Inflammatory macrophage treated with lipopolysaccharide for 4 hours (primary cell): ENCODE measurements at regions not wholly inside any gene's neighbourhood (a gene's known extent, or its start where the extent isn't known, plus 50 kb on each side); places are given as distances from the start of the nearest gene placed in this dataset.

Source experiments
- DNase-seq: peaks from one replicate; pipeline ENCODE4 v3.0.0-alpha.2; 2020

- no peak for DNase-seq
Measured at GRCh38 chr12:125440399-125440798, 375.2 kb downstream of the AACS start.

DNA sequence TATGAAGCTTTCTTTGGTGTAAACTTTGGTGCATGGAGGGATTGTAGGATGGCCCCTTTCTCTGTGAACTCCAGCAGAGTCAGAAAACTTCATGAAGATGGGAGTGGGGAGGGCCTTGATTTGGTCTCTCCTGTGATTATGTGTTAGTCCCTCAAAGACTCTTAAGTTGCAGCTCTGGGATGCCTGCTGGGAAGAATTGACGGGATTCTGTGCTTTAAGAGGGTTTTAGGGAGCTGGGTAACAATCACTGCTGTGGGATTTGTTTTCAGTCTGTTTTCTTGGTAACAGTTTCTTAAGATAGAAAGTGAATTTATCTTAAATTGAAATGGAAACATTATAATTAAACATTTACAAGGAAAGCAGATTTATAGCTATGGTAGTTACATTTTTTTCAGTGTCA lies 378.1 kb downstream of the AACS start:
- no peak for DNase-seq

DNA sequence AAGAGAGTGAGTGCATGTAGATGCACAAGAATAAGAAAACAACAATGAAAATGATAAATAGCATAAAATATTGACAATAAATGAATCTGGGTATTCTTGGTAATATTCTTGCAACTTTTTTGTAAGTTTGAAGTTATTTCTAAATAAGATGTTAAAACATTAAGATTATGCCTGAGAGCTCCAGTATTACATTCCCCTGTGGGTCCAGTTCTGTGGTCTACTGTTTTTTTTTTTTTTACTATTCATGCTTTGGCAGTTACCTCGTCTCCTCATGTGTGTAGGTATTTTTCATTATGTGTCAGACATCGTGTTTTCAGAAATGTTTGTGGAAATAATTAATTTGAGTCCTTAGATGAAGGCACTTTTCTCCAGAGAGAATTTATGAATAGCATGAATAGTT lies 386.2 kb downstream of the AACS start:
- DNase-seq = no peak

GRCh38 chr12:125453751-125454150 lies 388.5 kb downstream of the AACS start:
- DNase-seq = no peak

GRCh38 chr12:125454291-125454690 lies 389.1 kb downstream of the AACS start:
- DNase-seq = no peak

GRCh38 chr12:125454786-125455480 lies 389.7 kb downstream of the AACS start:
- DNase-seq = no peak

DNA sequence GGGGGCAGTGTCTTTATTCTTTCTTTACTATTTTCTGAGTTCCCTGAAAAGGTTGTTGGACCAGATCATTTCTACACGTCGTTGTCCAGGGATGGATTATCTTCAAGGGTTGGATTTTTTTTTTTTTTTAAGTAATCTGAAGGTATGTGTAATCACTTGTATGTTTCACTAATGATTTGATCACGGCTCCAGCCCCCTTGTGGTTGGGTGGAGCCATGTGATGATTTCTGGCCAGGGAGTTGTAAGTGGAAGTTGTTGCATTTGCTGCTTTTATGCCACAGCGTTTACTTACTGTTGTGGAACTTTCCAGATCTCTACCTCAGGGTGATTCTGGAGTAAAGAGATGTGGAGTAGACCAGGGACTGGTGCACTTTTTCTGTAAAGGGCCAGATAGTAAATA lies 390.3 kb downstream of the AACS start:
- no peak for DNase-seq

- no peak for DNase-seq
Measured at GRCh38 chr12:125458552-125459268, 393.5 kb downstream of the AACS start.

- no peak for DNase-seq
Measured at GRCh38 chr12:125461831-125462230, 396.6 kb downstream of the AACS start.

- DNase-seq = no peak
Measured at GRCh38 chr12:125463386-125463785, 398.2 kb downstream of the AACS start.

DNA sequence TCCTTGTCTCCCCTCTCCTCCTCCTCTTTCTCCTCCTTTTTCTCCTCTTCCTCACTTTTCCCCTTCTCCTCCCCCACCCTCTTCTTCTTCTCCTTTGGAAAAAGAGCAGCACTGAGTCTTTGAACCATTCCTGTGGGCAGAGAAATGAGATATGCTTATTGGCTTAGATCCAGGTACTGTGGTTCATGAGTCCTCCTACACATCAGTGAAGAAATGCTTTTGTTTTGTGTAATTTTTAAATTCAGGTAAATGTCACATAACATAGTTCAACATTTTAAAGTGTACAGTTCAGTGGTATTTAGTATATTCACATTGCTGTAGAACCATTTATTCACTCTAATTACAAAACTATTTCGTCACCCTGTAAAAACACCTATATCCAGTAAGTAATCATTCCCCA lies 402.1 kb downstream of the AACS start:
- DNase-seq = no peak

DNA sequence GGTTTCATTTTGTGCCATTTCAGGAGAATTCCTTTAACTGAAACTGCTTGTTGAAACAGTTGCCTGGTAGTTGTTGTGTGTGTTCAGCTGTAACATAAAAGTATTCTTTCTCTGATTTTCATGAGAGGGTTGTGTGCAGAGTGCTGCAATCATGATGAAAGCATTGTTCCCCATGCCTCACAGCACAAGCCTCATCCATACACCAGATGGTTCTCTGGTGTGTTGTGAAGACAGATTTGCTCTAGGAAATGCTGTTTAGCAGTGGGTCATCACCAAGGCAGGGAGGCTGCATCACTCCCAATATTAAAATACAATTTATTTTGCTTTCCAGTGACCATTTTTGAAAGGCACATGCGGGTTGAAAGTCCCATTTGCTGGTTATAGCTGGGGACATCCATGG lies 404.4 kb downstream of the AACS start:
- DNase-seq = no peak

- DNase-seq = no peak
Measured at GRCh38 chr12:125470838-125471783, 405.9 kb downstream of the AACS start.

DNA sequence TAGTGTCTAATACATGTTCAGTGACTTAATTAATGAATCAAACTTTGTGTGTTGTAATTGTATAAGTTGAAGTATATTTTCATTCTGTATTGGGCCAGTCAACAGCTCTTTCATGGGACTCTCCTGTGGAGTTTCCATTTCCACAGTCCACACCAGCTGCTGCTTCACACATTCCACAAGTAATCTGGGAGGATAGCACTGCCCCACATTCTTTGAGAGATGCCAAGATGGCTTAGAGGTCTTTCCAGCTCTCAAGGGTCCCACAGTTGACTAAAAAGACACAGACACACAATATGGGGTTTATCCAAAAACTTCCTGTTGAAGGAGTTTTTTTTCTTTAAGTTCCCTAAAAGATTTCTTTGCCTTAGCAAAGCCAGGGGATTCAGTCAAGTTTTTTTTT lies 408.3 kb downstream of the AACS start:
- no peak for DNase-seq

- DNase-seq = no peak
Measured at GRCh38 chr12:125487336-125487735, 422.1 kb downstream of the AACS start.

DNA sequence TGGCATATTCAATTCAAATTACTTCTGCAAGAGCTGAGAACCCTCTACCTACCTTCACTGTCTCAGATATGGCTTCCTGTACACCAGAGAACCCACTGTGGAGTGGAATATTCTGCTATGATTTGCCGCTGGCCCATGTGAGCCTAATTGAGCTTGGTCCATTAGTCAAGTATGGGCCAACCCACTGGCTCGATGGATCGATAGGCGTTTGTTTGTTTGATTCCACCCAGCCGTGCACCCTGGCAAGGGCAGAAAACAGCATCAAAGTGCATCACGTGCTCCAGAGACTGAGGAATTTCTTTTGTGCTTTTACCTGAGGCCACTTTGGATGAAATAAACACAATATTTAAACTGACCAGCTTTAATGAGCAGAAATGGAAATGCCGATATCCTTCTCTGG lies 426.3 kb downstream of the AACS start:
- DNase-seq = no peak

DNA sequence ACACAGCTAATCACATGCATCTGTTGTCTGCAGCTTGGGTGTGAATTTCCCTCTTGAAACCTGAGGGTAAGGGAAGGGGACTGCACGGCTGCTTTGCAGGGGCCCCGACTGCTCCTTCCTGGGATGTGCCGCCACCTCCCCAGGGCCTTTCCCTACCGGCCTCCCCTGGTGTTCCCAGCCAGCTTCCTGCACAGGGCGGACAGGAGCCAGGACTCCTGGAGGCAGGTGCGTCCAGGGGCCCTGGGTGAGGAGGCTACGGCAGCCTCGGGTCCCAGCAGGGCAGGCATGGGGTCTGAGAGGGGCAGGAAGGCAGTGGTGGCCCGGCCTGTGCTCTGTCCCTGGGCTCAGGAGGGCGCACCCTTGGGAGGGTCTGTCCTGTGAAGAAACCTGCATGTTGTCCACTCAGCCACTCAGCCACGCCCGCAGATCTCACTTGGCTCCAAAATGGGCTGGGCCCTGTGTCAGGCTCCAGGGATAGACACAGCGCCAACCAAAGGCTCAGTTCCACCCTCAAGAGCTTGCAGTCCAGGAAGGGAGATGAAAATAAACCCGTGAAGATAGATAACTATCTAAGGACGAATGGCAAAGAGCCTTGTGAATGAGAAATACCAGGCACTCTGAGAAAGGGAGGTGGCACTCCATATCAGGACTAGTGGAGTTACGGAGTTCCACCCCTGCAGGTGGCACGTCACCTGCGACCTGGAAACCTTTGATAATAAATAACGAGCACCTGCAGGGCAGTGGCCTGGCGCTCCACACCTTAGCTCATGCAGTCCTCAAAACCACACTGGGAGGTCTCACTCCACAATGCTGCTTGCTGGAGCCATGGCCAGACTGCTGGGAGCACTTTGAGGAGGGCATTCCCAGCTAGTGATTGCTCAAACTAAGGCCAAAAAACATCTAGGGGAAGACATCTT lies 427.4 kb downstream of the AACS start:
- no peak for DNase-seq

- no peak for DNase-seq
Measured at GRCh38 chr12:125493704-125494308, 428.6 kb downstream of the AACS start.

DNA sequence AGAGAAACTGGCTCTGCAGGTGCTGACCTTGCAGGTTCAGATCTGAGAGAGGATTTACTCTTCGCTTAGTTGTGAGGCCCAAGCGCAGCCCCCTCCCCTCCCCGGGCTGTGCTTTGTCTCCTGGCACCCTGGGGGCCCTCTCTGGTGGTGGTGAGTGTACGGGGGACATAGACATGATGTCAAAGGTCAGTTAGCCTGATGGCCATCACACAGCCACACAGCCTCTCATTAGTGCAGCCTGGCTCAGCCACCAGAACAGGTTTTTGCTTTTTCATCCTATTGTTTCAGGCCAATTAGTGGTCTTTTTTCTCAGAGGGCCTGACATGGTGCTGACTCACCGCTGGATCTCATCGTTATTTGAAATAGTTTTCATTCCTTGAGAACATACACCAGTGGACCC lies 437.9 kb downstream of the AACS start:
- DNase-seq = no peak

DNA sequence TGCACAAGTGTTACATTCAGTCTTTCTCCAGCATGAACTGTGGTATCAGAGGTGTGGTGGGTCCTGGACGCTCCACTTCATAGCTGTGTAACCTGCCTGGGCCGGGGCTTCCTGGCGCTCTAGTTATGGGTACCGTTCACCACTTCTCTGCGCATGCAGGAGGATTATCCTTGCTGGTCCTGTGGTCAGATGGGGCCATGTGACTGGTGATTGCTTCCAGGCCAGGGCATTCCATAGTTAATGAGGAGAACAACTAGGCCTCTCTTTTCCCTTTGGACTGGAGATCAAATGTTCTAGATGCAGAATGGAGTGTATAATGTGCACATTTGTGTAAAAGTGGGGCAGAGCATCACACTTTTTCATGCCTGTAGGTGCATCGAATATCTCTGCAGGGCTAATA lies 444.0 kb downstream of the AACS start:
- DNase-seq = no peak

DNA sequence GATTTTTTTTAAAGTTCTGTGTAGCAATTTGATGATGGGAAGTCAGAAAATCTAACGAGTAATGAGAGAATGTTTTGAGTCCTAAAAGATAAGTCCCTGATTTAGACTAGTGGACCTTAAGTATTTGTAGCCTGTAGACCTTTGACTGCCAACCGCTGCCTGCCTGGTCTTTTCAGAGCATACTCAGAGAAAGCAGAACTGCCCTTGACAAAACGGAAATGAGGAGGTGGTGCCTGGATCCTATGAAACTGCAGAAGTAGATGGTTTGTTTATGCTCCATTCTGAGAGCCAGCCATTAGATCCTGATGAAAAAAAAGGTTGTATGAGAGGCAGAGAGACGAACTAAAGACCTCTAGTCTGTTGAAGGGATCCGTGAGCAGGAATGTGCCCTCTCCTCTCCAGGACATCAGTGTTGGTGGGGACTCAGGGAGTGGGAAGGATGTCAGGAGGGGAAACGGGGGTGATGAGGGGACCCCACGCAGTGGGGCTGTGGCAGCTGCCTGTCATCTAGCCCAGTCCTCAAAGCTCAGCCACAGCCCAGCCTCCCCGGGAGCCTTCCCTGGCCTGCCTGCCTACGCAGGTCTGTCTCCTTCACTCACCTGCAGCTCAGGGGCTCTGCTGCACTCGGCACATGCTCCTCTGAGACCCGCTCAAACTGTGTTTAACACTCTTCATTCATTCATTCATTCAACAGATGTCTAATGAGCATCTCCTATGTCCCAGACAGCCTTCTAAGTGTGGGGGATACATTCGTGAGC lies 447.5 kb downstream of the AACS start:
- DNase-seq = peak; percentile 8
